Stimulated activated CD4-positive, alpha-beta T cell treated with anti-CD3 and anti-CD28 coated beads, Interleukin-12 subunit alpha, Interleukin-12 subunit beta, amount 100 ng/mL, for 24 hours (primary cell): ENCODE measurements at regions not wholly inside any gene's neighbourhood (a gene's known extent, or its start where the extent isn't known, plus 50 kb on each side); places are given as distances from the start of the nearest gene placed in this dataset.

Source experiments
- DNase-seq, 2 experiments: peaks; one replicate each; pipeline ENCODE4 v3.0.0-alpha.2; 2020; ENCODE audit warnings: low read depth in 2 of 2

GRCh38 chr21:39024538-39024937 is 158.7 kb downstream of the PSMG1 start:
- DNase-seq = no peak

- no peak for DNase-seq
Observed at GRCh38 chr21:39022863-39023693, 160.2 kb downstream of the PSMG1 start.

DNA sequence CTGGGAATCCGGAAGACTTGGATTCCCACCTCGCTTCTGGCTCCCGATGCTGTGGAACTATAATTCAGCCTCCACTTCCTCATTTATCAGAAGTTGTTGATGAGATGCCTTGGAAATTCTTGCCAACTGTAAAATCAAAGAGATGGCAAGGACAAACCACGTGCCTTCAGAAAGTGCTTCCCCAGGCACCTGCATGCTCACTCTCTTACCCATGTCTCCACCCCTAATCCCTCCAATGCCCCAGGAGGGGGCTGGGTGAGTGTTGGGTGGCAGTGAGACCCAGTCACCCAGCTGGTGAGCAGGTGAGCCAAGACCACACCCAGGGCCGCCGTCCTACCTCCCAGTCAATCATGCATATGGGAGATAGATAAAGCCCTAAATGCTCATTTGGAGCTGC is 160.8 kb downstream of the PSMG1 start:
- no peak for DNase-seq

DNA sequence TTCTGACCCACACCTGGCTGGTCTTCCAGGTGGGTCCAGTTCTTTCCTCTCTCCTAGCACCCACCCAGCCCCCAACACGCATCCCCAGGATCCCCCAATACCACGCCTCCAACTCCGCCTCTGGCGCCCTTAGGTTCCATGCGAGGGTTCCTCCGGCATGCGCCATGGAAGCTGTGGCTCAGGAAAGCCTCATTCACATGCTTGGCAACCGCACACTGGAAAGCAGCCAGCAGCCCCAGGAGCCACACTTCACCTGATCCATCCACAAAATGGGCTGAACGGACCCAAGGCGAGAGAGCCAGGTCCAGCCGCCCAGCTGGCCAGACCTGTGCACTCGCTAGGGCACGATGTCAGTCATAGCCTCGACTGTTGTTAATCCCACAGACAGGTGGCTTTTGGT is 161.2 kb downstream of the PSMG1 start:
- no peak for DNase-seq

GRCh38 chr21:39021478-39021832 is 161.8 kb downstream of the PSMG1 start:
- DNase-seq = no peak

GRCh38 chr21:39020751-39021477 is 162.3 kb downstream of the PSMG1 start:
- DNase-seq = no peak

GRCh38 chr21:39018730-39019129 is 164.5 kb downstream of the PSMG1 start:
- DNase-seq = no peak

DNA sequence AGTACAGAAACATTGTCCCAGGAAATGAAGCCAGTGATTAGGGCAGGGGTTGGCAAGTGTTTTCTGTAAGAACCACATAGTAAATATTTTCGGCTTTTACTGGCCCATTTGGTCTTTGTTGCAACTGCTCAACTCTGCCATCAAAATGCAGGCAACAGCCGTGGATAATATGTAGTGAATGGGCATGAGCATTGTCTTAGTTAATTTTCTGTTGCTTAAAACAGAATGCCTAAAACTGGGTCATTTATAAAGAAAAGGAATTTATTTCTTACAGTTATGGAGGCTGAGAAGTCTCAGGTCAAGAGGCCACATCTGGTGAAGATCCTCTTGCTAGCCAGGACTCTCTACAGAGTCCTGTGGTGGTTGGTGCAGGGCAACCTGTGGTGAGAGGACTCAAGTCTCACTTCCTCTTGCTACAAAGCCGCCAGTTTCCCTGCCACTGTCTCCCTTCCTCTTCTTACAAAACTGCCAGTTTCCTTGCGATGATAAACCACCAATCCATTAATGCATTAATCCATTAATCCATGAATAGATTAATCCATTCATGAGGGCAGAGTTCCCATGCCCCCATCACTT is 166.4 kb downstream of the PSMG1 start:
- DNase-seq = no peak

- no peak for DNase-seq
Observed at GRCh38 chr21:39014747-39015146, 168.5 kb downstream of the PSMG1 start.

- DNase-seq = no peak
Observed at GRCh38 chr21:39012326-39013230, 170.7 kb downstream of the PSMG1 start.

DNA sequence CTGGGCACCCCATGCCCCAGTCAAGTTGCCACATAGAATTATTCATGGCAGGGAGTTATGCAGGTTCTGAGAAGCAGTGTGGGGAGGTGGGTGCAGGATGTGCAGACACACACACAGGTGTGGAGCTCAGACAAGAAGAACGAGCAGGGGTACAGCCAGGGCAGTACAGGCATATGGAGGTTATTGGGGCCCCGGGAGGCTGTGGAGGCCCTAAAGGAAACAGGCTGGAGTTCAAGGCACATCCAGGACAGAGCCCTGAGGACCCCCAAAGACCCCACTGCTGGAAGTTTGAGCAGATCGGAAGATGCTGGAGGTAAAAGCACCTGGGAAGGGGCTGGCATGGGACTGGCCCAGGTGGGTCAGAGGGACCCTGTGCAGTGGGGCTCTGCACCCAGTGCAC is 171.3 kb downstream of the PSMG1 start:
- DNase-seq = no peak

DNA sequence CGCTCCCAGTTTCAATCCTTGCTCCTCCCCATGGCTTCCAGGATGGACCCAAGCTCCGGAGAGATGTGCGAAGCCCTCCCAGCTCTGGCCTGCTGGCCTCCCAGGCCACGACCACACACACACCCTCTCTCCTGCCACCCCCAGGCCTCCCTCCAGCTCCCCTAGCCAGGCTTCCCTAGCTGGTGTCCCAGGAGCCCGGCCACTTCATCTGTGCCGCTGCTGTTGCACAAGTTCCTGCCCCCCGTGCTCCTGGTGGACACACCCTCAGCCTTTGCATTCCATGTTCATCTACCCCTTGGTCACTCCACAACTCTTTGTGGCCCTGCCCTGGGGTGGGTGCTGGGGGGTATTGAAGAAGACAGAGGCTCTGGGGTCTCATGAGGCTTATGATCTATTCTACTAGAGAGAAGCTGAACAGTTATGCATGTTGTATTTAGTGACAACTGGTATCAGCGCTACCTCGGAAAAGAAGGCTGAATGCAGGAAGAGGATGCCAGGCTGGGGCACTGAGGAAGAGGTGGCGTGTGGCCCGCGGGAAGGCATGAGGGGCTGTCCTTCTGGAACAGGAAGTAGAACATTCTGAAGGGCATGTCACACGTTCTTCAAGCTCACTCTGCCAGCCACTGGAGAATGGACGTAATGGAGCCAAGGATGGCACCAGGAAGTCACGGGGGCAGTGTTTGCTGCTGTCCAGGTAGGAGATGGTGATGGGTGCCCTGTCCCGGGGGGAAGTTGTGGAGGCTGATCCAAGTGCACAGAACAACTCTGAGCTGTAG is 172.4 kb downstream of the PSMG1 start:
- DNase-seq = no peak

DNA sequence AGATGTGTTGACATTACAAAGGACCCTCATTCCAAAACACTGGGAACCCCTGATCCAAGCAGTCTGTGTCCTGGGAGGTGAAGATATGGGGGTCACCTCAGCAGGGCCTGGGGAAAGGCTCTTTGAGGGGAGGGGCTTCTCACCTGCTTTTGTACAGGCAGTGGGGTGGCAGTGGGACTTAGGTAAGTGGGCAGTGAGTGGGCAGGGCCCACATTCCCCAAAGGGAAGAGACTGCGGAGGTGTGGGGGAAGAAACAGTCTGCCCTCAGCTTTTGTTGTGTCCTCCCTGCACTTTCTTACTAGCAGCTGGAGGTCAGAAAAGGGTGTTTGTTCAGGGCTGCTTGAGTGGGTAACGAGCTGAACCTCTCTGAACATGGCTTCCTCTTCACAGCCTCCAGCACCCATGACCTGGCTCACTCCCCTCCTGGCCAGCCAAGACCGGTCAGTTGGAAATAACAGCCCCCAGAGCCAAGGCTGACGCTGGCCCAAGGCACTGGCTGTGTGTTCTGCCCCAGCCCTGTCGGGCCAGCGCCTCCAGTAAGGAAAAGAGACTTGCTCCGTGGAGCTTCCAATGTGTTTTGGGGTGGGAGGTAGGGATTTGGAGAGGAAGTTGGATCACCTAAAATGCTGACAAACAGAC is 173.5 kb downstream of the PSMG1 start:
- no peak for DNase-seq

- DNase-seq = no peak
Observed at GRCh38 chr21:39007985-39008384, 175.3 kb downstream of the PSMG1 start.

GRCh38 chr21:39007532-39007931 is 175.7 kb downstream of the PSMG1 start:
- DNase-seq = no peak

GRCh38 chr21:39006571-39007311 is 176.5 kb downstream of the PSMG1 start:
- DNase-seq = no peak

- no peak for DNase-seq
Observed at GRCh38 chr21:39005502-39005787, 177.8 kb downstream of the PSMG1 start.

DNA sequence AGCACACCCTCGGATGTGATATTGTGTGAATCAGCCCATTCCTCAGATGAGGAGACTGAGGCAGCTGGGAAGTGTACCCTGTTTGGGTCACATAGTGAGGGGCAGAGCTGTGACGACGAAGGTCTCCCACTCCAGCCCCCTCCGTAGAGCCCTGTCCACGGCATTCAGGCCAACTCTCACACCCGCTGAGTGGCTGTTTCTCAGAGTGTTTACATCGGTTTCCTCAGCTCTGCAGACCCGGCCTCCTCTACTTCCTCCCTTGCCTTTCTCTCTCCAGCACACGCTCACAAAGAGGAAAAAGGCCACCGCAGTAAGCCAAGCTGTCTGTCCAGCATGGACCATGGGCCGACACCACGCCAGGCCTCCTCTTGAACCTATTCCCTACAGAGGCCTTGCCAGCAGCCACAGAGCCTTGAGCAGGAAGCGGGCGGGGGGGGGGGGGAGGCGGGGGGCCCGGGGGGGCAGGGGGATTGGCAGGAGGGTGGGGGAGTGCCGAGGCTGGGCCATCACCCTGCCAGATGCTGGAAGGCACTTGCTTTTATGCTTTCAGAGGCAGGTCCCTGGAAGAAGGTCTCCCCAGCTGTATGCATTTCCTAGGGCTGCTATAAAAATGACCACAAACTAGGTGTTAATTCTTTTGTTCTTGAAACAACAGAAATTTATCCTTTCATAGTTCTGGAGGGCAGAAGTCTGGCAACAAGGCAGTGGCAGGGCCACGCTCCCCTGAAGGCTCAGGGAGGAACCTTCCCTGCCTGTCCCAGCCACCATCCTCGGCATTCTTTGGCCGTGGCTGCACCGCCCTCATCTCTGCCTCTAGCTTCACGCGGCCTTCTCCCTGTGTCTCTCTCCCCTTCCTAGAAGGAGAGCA is 178.4 kb downstream of the PSMG1 start:
- DNase-seq = no peak

DNA sequence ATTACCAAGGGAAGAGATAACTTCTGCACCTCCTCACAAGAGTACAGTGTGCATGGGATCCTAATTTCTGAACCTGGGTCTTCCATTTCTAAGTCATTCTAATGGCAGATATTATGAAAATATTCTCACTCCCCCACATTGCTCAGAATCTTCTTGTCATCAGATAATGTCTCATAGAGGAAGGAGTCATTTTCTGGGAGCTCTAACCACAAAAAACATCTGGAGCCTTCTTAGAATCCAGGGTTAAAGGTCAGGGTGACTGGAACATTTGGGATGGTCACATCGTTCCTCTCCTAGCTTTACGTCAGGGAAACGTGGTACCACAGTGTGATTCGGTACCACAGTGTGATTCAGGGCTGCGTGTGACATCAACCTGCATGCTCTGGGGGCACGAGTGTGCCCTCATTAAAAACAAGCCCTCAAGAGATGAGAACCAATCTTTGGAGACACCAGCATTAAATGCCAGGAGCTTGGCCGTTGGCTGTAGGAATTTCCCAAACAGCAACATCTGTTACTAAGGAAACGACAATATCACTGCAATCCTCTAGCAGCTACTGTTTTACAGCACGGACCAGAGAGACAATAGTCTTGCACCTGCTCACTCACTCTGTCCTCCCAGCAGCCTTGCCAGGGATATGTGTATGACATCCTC is 179.1 kb downstream of the PSMG1 start:
- no peak for DNase-seq
